IMR-90 (cell line): ENCODE measurements at regions not wholly inside any gene's neighbourhood (a gene's known extent, or its start where the extent isn't known, plus 50 kb on each side); places are given as distances from the start of the nearest gene placed in this dataset.

ENCODE experiments used
- ATAC-seq: fragments of 200-7000 bp; cut with Tn5 transposase; 2 replicates; pipeline ENCODE4 v1.9.1; 2020; ENCODE audit warnings: low read depth, mild to moderate bottlenecking, moderate library complexity
- BruUV-seq: library from RNA; stranded (reverse); fragments of 400-500 nt; replicated peaks from 2 replicates; lab custom pipeline; 2021; lab: Mats Ljungman, UMichigan
- CTCF ChIA-PET: fragments of 300-600 bp; formaldehyde crosslinking; extraction: SDS; loops from one replicate; lab custom pipeline; 2021; ENCODE audit warnings: antibody characterized with exemption; lab: Yijun Ruan, JAX
- POLR2A ChIA-PET: fragments of 300-600 bp; sonication (Branson Sonifier 250); formaldehyde crosslinking; loops from one replicate; lab custom pipeline; 2022; ENCODE audit warnings: antibody characterized with exemption; ENCODE audit not compliant: unreplicated experiment; lab: Charles Lee
- DNase-seq: peaks from one replicate; pipeline ENCODE4 v3.0.0; 2013
- H2AFZ ChIP-seq: replicated peaks from 2 replicates; pipeline ENCODE3; 2013; ENCODE audit warnings: low read length, mild to moderate bottlenecking; ENCODE audit not compliant: poor library complexity
- H2AK5ac ChIP-seq: 2 replicates; pipeline ENCODE4 v1.6.1; 2013; ENCODE audit warnings: low read depth, low read length, inconsistent platforms
- H2AK9ac ChIP-seq: replicated peaks from 2 replicates; pipeline ENCODE3; 2013; ENCODE audit warnings: mild to moderate bottlenecking, low read depth, low read length, moderate library complexity; ENCODE audit not compliant: poor library complexity
- H2BK120ac ChIP-seq: 2 replicates; pipeline ENCODE4 v1.6.1; 2013; ENCODE audit warnings: low read depth, low read length, inconsistent platforms
- H2BK15ac ChIP-seq: 3 replicates; pipeline ENCODE4 v1.6.1; 2013; ENCODE audit warnings: low read depth, low read length, inconsistent platforms
- H2BK20ac ChIP-seq: 2 replicates; pipeline ENCODE4 v1.6.1; 2013; ENCODE audit warnings: low read depth, mild to moderate bottlenecking, inconsistent platforms, low read length, moderate library complexity
- H2BK5ac ChIP-seq: 2 replicates; pipeline ENCODE4 v1.6.1; 2013; ENCODE audit warnings: mild to moderate bottlenecking, low read depth, low read length, inconsistent platforms; ENCODE audit not compliant: poor library complexity, severe bottlenecking
- H3K14ac ChIP-seq: replicated peaks from 2 replicates; pipeline ENCODE4 v1.6.1; 2013; ENCODE audit warnings: low read depth, low read length, inconsistent platforms
- H3K18ac ChIP-seq: 2 replicates; pipeline ENCODE4 v1.6.1; 2013; ENCODE audit warnings: low read depth, low read length, control low read depth
- H3K23ac ChIP-seq: 2 replicates; pipeline ENCODE4 v1.6.1; 2013; ENCODE audit warnings: low read depth, low read length, inconsistent platforms
- H3K27ac ChIP-seq: 2 replicates; pipeline ENCODE4 v1.5.1; 2013; ENCODE audit warnings: mild to moderate bottlenecking, control low read depth, low read length; ENCODE audit not compliant: insufficient read depth
- H3K27me3 ChIP-seq: 2 replicates; pipeline ENCODE4 v1.6.1; 2013; ENCODE audit warnings: low read length; ENCODE audit not compliant: control insufficient read depth, insufficient read depth
- H3K36me3 ChIP-seq: 2 replicates; pipeline ENCODE4 v1.6.1; 2013; ENCODE audit warnings: low read length, mixed read lengths; ENCODE audit not compliant: control insufficient read depth, insufficient read depth
- H3K4ac ChIP-seq: 2 replicates; pipeline ENCODE4 v1.6.1; 2013; ENCODE audit warnings: low read depth, low read length, inconsistent platforms
- H3K4me1 ChIP-seq: 2 replicates; pipeline ENCODE4 v1.6.1; 2013; ENCODE audit warnings: low read length, mixed read lengths; ENCODE audit not compliant: control insufficient read depth, insufficient read depth
- H3K4me2 ChIP-seq: 2 replicates; pipeline ENCODE4 v1.6.1; 2013; ENCODE audit warnings: low read depth, mild to moderate bottlenecking, control low read depth, low read length, moderate library complexity
- H3K4me3 ChIP-seq: 2 replicates; pipeline ENCODE4 v1.5.1; 2013; ENCODE audit warnings: low read depth, mild to moderate bottlenecking, control low read depth, low read length, moderate library complexity; ENCODE audit not compliant: insufficient read depth
- H3K56ac ChIP-seq: 2 replicates; pipeline ENCODE4 v1.6.1; 2013; ENCODE audit warnings: low read length, inconsistent platforms; ENCODE audit not compliant: insufficient read depth; ENCODE audit errors: extremely low read depth
- H3K79me1 ChIP-seq, 2 experiments: 2 replicates each; pipeline ENCODE4 v1.6.1; 2013; ENCODE audit warnings: low read length in 2 of 2, inconsistent platforms in 1 of 2, low read depth in 1 of 2
- H3K9ac ChIP-seq: 2 replicates; pipeline ENCODE4 v1.6.1; 2013; ENCODE audit warnings: low read depth, low read length, control low read depth
- H3K9me1 ChIP-seq: 2 replicates; pipeline ENCODE4 v1.6.1; 2013; ENCODE audit warnings: low read length, inconsistent platforms; ENCODE audit not compliant: insufficient read depth
- H3K9me3 ChIP-seq: 2 replicates; pipeline ENCODE4 v1.6.1; 2013; ENCODE audit warnings: low read length; ENCODE audit not compliant: control insufficient read depth, insufficient read depth
- H4K20me1 ChIP-seq: 2 replicates; pipeline ENCODE4 v1.6.1; 2013; ENCODE audit warnings: low read length, inconsistent platforms; ENCODE audit not compliant: insufficient read depth
- H4K5ac ChIP-seq: 2 replicates; pipeline ENCODE4 v1.6.1; 2013; ENCODE audit warnings: mild to moderate bottlenecking, low read depth, low read length, control low read depth
- H4K8ac ChIP-seq, 2 experiments: 2 replicates each; pipeline ENCODE4 v1.6.1; 2013; ENCODE audit warnings: low read depth in 2 of 2, low read length in 2 of 2, control low read depth in 1 of 2, inconsistent platforms in 1 of 2
- H4K91ac ChIP-seq: 2 replicates; pipeline ENCODE4 v1.6.1; 2013; ENCODE audit warnings: low read depth, low read length, inconsistent platforms; ENCODE audit not compliant: insufficient read depth
- CTCF ChIP-seq: conservative IDR thresholded peaks from 2 replicates; pipeline ENCODE4 v1.5.1; 2012; ENCODE audit warnings: mild to moderate bottlenecking, low read depth, low read length, improper control_type of control experiment
- MAZ ChIP-seq: IDR thresholded peaks from 2 replicates; pipeline ENCODE4 v1.6.1; 2012; ENCODE audit warnings: low read depth, mild to moderate bottlenecking, low read length, improper control_type of control experiment, moderate library complexity, borderline replicate concordance
- RAD21 ChIP-seq: IDR thresholded peaks from 2 replicates; pipeline ENCODE4 v1.6.1; 2012; ENCODE audit warnings: low read length, improper control_type of control experiment
- WGBS, 2 experiments: methylation state at CpG; one replicate each; pipeline versions ENCODE4 v1.1.5 to v1.1.7; 2013; ENCODE audit warnings: missing lambda C conversion rate in 2 of 2; ENCODE audit not compliant: insufficient read length in 1 of 2; ENCODE audit errors: extremely low coverage in 2 of 2; 5-methylcytosine and 5-hydroxymethylcytosine counted together
- dilution Hi-C: fragments of 300-500 bp; cut with HindIII; formaldehyde crosslinking; loops from one replicate; pipeline ENCODE4 v1.14.3; 2018; ENCODE audit warnings: low sequenced_read_pairs; ENCODE audit not compliant: unreplicated experiment
- in situ Hi-C: fragments of 300-500 bp; cut with MboI; formaldehyde crosslinking; loops from 3 replicates; pipeline ENCODE4 v1.14.3; 2019; ENCODE audit warnings: low sequenced_read_pairs, inconsistent platforms, mixed read lengths
- intact Hi-C: fragments of 100-400 bp; cut with micrococcal nuclease; formaldehyde crosslinking; loops from 2 replicates; pipeline ENCODE4 v1.10.0; 2022

GRCh38 chr13:36515466-36515865, 83.2 kb downstream of the CCNA1 start:
- Histone ChIP-seq H2BK5ac (no peak overlapping the region), H3K4me1 (no peaks in the 10 kb centered on the region), H3K36me3 (no peaks in the 10 kb centered on the region), H3K27ac (no peak overlapping the region), H4K20me1 (no peaks in the 10 kb centered on the region), H4K5ac (no peak overlapping the region), H4K91ac (no peak overlapping the region), H3K14ac (no peak overlapping the region), H3K18ac (no peak overlapping the region), H3K9ac (no peak overlapping the region), H3K79me1 (no peaks in the 10 kb centered on the region), H2BK15ac (no peak overlapping the region), H3K9me3 (no peaks in the 10 kb centered on the region), H2AK5ac (no peak overlapping the region), H3K23ac (no peak overlapping the region), H3K56ac (no peak overlapping the region), H3K4ac (no peak overlapping the region), H3K27me3 (no peaks in the 10 kb centered on the region), H3K9me1 (no peaks in the 10 kb centered on the region), H2BK20ac (no peak overlapping the region), H2AK9ac (no peak overlapping the region), H3K4me2 (no peak overlapping the region), H2BK120ac (no peak overlapping the region), H4K8ac (no peak overlapping the region), H3K4me3 (no peak overlapping the region), H2AFZ (no peak overlapping the region)
- dilution Hi-C loops = no loop called here
- no peak for DNase-seq
- in situ Hi-C loops = no loop called here
- 63% methylated on average over 1 of the region's 4 CpGs; no CpG with 5 or more reads in 1 of the 2 experiments for WGBS, 2 experiments
- POLR2A ChIA-PET = no interaction called here
- BruUV-seq = no TSS peak
- no peak for ATAC-seq
- CTCF ChIA-PET = interaction anchor here (1.3 kb wide), 1 partner anchor 10 kb away, joined by 3 read pairs; no protein-coding TSS in a partner anchor
- intact Hi-C loops = no loop called here
- TF ChIP-seq MAZ (no peak), CTCF (no peak), RAD21 (no peak)
